ENCODE measurements at regions not wholly inside any gene's neighbourhood (a gene's known extent, or its start where the extent isn't known, plus 50 kb on each side); places are given as distances from the start of the nearest gene placed in this dataset.
A peak's percentile ranks its signal among the peaks of the same experiment; 100 is the strongest.

DNA sequence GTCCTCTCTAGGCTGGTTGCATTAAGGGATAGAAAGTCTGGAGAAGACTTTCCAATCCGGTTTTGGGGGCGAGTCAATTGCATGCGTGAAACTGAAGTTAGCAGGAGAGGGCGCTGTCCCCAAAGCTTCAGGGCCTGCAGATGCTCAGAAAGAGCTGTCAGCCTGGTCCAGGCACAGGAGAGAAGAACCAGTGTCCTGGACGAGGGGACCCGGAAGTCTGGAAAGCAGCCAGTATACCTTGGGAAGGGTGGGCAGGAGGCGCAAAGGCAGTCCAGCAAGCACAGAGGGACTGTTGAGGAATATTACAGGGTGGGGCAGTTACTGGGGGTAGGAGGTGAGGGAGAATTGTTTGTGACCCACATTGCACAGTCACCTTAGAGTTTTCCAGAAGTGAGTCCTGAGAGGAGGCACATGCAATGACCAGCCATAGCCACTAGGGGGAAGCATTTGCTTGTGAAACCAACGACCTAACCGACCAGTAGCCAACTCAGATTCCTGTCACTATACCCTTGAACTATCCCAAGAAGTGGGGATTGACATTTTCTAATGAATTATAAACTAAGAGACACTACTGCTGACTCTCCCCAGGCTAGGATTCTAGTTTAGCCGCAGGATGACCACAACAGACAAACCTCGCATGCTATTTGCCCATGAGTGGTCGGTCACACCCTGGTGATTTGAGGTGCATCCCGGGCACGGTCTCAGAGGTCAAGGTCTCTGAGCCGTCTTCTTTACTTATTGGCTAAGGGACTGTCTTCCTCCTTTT lies 172.8 kb downstream of the RDH14 start:
- TF ChIP-seq POLR2A (IDR thresholded peaks at IDR 0.05): no peak
- TF ChIP-seq, protein P1, sequence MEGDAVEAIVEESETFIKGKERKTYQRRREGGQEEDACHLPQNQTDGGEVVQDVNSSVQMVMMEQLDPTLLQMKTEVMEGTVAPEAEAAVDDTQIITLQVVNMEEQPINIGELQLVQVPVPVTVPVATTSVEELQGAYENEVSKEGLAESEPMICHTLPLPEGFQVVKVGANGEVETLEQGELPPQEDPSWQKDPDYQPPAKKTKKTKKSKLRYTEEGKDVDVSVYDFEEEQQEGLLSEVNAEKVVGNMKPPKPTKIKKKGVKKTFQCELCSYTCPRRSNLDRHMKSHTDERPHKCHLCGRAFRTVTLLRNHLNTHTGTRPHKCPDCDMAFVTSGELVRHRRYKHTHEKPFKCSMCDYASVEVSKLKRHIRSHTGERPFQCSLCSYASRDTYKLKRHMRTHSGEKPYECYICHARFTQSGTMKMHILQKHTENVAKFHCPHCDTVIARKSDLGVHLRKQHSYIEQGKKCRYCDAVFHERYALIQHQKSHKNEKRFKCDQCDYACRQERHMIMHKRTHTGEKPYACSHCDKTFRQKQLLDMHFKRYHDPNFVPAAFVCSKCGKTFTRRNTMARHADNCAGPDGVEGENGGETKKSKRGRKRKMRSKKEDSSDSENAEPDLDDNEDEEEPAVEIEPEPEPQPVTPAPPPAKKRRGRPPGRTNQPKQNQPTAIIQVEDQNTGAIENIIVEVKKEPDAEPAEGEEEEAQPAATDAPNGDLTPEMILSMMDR (IDR thresholded peaks at IDR 0.05): peak; percentile 89 to 96 (median 94)
